GM18907 (cell line): ENCODE measurements at regions not wholly inside any gene's neighbourhood (a gene's known extent, or its start where the extent isn't known, plus 50 kb on each side); places are given as distances from the start of the nearest gene placed in this dataset.
"Not testable (repeated sequence)": the region's sequence is repeated elsewhere in the genome, so short reads cannot be mapped to it uniquely, and the experiment has no call there.

ENCODE experiments used
- ATAC-seq: cut with Tn5 transposase; IDR thresholded peaks from one replicate; pipeline ENCODE4 v1.9.1; 2021; ENCODE audit warnings: mild to moderate bottlenecking, moderate library complexity; ENCODE audit not compliant: unreplicated experiment

- ATAC-seq: no peak
Measured at GRCh38 chr5:56405116-56405908, 172.2 kb upstream of the ANKRD55 start.

DNA sequence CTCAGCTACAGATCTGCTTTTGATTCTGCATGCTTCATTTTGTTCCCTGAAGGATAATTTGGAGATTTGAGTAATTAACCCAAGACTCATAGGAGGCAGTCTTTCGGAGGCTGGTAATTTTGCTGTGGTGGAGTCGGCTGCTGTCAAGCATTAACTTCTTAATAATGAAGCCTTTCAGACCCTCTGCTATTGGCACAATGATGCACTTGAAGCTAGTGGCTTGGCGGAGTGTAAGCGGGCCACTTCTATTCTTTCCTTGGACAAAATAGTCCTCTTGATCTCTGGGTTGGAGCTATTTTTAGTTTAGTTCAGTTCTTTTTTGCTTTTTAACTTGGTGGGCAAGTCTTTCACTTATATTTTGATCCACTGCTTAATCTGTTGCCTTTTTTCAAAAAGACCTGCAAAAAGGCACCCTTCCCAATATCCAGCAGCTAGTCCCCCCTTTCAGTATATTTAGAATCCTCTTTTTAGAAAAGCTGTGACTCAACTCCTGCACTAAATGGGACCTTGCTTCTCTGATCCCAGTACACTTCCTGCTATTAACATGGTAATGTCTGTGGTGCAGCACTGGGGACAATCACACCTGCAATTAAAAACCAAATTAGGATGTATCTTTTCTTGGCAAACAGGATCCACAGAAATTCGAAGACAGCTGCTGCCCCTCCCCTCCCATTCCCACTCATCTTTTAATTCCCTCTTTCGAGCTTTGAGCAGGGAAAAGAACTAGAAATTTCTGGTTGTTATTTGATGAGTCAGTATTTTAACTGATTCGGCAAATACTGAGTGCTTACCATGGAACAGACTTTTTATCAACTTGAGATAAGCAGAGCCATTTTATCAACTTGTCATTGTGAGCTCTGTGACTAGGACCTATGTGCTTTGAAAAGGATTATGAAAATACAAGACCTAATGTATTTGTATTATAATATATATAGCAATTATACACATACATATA is 169.4 kb upstream of the ANKRD55 start:
- ATAC-seq: no peak

DNA sequence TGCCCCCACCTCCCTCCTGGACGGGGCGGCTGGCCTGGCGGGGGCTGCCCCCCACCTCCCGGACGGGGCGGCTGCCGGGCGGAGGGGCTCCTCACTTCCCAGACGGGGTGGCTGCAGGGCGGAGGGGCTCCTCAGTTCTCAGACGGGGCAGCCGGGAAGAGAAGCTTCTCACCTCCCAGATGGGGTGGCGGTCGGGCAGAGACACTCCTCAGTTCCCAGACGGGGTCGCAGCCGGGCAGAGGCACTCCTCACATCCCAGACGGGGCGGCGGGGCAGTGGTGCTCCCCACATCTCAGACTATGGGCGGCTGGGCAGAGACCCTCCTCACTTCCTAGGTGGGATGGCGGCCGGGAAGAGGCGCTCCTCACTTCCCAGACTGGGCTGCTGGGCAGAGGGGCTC is 164.7 kb upstream of the ANKRD55 start:
- not testable (repeated sequence) for ATAC-seq

GRCh38 chr5:56396634-56397033 is 163.5 kb upstream of the ANKRD55 start:
- ATAC-seq: no peak

DNA sequence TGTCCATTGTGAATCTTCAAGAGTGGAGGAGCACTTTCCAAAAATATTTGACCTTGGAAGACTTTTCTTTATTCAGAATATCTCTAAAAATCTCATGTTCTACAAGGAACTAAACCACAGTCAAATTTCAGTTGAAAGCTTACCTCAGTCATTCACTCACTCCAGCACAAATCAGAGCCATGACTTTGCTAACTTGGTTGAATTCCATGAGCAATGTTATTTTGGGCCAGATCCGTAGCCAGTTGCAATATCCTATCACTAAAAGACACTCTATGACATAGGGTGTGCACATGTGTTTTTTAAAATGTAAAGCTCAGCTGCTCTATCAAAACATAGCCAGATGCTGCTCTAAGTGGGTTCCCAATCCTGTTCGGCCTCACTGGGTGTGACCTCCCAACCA is 156.1 kb upstream of the ANKRD55 start:
- ATAC-seq: no peak

GRCh38 chr5:56388229-56388985 is 155.3 kb upstream of the ANKRD55 start:
- ATAC-seq: no peak

- no peak for ATAC-seq
Measured at GRCh38 chr5:56386046-56386445, 152.9 kb upstream of the ANKRD55 start.

DNA sequence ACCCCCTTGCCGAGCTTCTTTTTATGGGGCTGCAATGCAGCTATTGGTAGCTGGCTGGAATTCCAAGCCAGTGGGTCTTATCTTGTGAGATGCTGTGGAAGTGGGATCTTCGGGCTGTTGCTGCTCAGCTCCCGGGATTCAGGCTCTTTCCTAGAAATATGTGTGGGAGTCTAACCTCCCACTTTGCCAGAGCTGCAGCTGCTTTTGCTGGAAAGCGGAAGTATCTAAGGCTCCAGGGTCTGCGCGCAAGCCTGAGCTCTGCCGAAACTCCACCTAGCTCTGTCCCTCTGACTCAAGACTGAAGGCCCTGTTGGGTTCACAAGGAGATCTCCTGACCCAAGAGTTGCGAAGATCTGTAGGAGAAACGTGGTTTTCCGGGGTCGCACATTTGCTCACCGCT is 151.1 kb upstream of the ANKRD55 start:
- no peak for ATAC-seq

DNA sequence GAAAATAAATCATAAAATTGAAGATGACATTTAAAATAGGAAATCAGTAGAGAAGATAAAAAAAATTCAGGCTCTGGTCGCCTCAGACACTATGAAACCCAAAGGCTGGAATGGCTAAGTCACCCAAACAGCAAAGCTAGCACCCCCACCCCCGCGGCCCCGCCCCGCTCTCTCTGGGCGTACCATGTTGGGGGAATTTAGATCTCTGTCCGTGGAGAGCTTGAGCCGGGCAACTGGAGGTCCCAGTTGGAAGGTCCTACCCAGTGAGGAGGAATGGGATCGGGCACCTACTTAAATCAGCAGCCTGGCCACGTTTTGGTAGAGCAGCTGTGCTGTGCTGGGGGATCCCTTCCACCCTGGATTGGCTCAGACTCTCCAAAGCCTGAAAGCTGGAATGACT is 150.6 kb upstream of the ANKRD55 start:
- no peak for ATAC-seq

DNA sequence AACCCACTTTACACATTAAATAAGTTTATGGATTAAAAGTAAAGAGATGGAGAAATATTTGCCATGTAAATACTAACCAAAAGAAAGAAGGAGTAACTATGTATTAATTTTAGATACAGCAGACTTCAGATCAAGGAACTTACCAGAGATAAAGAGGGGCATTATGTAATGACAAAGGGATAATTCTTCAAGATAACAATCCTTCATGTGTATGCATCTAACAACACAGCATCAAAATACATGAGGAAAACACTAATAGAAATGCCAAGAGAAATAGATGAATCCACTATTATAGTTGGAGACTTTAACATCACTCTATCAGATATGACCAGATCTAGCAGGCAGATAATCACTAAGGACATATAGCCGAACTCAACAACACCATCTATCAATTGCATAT is 149.8 kb upstream of the ANKRD55 start:
- ATAC-seq: no peak

GRCh38 chr5:56377573-56377972 is 144.4 kb upstream of the ANKRD55 start:
- ATAC-seq: no peak

- no peak for ATAC-seq
Measured at GRCh38 chr5:56376128-56376527, 143.0 kb upstream of the ANKRD55 start.

DNA sequence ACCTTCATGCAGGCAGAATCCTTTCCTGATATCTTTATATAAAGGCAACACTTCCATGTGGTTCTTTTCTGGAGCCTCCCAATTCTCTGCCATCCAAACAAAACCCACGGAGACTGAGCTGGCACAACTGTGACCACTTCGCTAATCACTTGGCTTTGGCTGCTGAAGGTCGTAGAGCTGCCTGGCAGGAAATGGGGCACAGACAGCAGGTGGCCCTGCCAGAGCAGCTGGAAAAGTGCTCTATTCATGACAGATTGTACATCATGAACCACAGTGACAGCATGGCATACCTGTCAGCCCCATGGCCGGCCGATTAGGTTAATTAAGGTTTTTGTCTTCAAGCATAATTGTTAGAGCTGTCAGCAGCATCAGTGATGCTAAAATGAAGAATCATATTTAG is 141.9 kb upstream of the ANKRD55 start:
- ATAC-seq: no peak

DNA sequence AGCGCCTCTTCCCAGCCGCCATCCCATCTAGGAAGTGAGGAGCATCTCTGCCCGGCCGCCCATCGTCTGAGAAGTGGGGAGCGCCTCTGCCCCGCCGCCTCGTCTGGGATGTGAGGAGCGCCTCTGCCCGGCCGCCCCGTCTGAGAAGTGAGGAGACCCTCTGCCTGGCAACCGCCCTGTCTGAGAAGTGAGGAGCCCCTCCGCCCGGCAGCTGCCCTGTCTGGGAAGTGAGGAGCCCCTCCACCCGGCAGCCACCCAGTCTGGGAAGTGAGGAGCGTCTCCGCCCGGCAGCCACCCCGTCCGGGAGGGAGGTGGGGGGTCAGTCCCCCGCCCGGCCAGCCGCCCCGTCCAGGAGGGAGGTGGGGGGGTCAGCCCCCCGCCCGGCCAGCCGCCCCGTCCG is 139.4 kb upstream of the ANKRD55 start:
- not testable (repeated sequence) for ATAC-seq

- no peak for ATAC-seq
Measured at GRCh38 chr5:56369361-56369811, 136.3 kb upstream of the ANKRD55 start.

DNA sequence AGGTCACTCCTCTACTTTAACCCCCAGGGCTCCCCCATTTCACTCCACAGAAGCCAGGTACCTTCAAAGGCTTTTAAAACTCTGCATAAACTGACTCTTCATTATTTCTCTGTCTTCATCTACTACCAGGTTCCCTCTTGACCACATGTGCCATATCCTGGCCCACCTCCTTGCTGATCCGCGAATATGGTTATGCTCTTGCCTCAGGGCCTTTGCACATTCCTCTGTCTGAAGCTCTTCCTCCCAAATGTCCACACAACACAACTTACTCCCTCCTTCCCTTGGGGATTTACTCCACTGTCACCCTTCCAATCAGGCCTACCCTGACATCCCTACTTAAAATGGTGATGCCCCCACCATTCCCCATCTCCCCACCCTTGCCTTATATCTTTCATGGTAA is 134.6 kb upstream of the ANKRD55 start:
- ATAC-seq: no peak

- no peak for ATAC-seq
Measured at GRCh38 chr5:56366986-56367385, 133.9 kb upstream of the ANKRD55 start.

DNA sequence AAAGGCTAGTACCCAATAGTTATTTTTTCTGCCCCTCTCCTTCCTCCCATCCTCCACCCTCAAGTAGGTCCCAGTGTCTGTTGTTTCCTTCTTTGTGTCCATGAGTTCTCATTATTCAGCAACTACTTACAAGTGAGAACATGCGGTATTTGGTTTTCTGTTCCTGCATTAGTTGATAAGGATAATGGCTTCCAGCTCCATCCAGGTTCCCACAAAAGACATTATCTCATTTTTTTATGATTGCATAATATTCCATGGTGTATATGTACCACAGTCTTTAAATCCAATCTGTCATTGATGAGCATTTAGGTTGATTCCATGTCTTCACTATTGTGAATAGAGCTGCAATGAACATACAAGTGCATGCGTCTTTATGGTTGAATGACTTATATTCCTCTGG is 128.3 kb upstream of the ANKRD55 start:
- no peak for ATAC-seq

- ATAC-seq: no peak
Measured at GRCh38 chr5:56360816-56361215, 127.7 kb upstream of the ANKRD55 start.

- ATAC-seq: no peak
Measured at GRCh38 chr5:56359809-56360685, 126.9 kb upstream of the ANKRD55 start.
